KMS-11 (cell line): ENCODE measurements at regions not wholly inside any gene's neighbourhood (a gene's known extent, or its start where the extent isn't known, plus 50 kb on each side); places are given as distances from the start of the nearest gene placed in this dataset.

Source experiments
- H2AFZ ChIP-seq: fragments of 200-600 bp; sonication (generic); 2 replicates; pipeline ENCODE4 v1.6.1; 2016; ENCODE audit warnings: antibody characterized with exemption, mixed run types, low read depth
- H3K27ac ChIP-seq: fragments of 200-600 bp; sonication (generic); 2 replicates; pipeline ENCODE4 v1.6.1; 2016; ENCODE audit warnings: mild to moderate bottlenecking, mixed run types
- H3K27me3 ChIP-seq: fragments of 200-600 bp; sonication (generic); 2 replicates; pipeline ENCODE4 v1.6.1; 2017; ENCODE audit warnings: mild to moderate bottlenecking, low read depth, mixed run types, moderate library complexity; ENCODE audit not compliant: insufficient read depth
- H3K36me3 ChIP-seq: fragments of 200-600 bp; sonication (generic); 2 replicates; pipeline ENCODE4 v1.6.1; 2017; ENCODE audit warnings: mild to moderate bottlenecking, mixed run types; ENCODE audit not compliant: insufficient read depth
- H3K4me1 ChIP-seq: fragments of 200-600 bp; sonication (generic); 2 replicates; pipeline ENCODE4 v1.6.1; 2016; ENCODE audit warnings: mild to moderate bottlenecking, low read depth, mixed run types; ENCODE audit not compliant: poor library complexity, severe bottlenecking
- H3K4me2 ChIP-seq: fragments of 200-600 bp; sonication (generic); 2 replicates; pipeline ENCODE4 v1.7.0; 2016; ENCODE audit warnings: mild to moderate bottlenecking, mixed run types
- H3K4me3 ChIP-seq: fragments of 200-600 bp; sonication (generic); IDR thresholded peaks from 2 replicates; pipeline ENCODE4 v1.6.1; 2017; ENCODE audit warnings: low read depth, low read length, mixed read lengths; ENCODE audit not compliant: insufficient read depth
- H3K79me2 ChIP-seq: fragments of 200-600 bp; sonication (generic); 2 replicates; pipeline ENCODE4 v1.6.1; 2016; ENCODE audit warnings: low read depth, mixed run types; ENCODE audit not compliant: insufficient read depth
- H3K9ac ChIP-seq: fragments of 200-600 bp; sonication (generic); 2 replicates; pipeline ENCODE4 v1.6.1; 2016; ENCODE audit warnings: mild to moderate bottlenecking, mixed run types
- H4K20me1 ChIP-seq: fragments of 200-600 bp; sonication (generic); 2 replicates; pipeline ENCODE4 v1.6.1; 2016; ENCODE audit warnings: mild to moderate bottlenecking, mixed run types; ENCODE audit not compliant: insufficient read depth
- CTCF ChIP-seq: fragments of 200-600 bp; sonication (generic); conservative IDR thresholded peaks from 2 replicates; pipeline ENCODE4 v1.6.1; 2017; ENCODE audit warnings: low read depth, mild to moderate bottlenecking, antibody characterized with exemption, low read length, moderate library complexity, mixed read lengths

DNA sequence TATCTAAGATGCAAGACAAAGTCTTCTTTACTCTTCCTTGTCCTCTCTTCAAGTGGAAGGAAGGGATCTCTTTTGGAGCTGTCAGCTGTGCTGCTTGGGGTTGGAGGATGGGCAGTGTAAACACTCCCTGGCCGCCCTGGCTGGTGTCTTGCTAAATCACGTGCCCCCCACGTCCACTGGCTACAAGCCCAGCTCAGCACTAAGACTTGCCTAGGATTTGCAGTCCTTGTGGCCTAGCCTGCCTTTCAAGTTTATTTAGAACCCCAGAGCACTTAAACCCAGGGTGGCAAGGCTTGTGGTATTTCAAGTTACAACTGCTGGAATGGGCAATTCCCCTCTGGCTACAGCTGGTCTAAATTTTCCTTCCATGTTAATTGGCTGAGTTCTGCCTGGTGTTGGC is 272.4 kb upstream of the MYO3A start:
- H2AFZ ChIP-seq = no peak overlapping the region
- H3K9ac ChIP-seq = no peak overlapping the region
- no peaks in the 10 kb centered on the region for H4K20me1 ChIP-seq
- no peak overlapping the region for H3K4me2 ChIP-seq
- H3K36me3 ChIP-seq = no peaks in the 10 kb centered on the region
- H3K27me3 ChIP-seq = no peaks in the 10 kb centered on the region
- no peaks in the 10 kb centered on the region for H3K79me2 ChIP-seq
- H3K4me1 ChIP-seq = no peaks in the 10 kb centered on the region
- H3K27ac ChIP-seq = no peak overlapping the region
- no peak overlapping the region for H3K4me3 ChIP-seq
- TF ChIP-seq CTCF = no peak

GRCh38 chr10:25666276-25666675 is 267.8 kb upstream of the MYO3A start:
- no peak overlapping the region for H3K4me3 ChIP-seq
- TF ChIP-seq CTCF = no peak
- H3K4me1 ChIP-seq = no peaks in the 10 kb centered on the region

GRCh38 chr10:25675204-25675603 is 258.8 kb upstream of the MYO3A start:
- no peak for TF ChIP-seq CTCF
- Histone ChIP-seq H3K4me3 (no peak overlapping the region), H3K36me3 (no peaks in the 10 kb centered on the region), H2AFZ (no peak overlapping the region), H3K9ac (no peak overlapping the region), H3K27me3 (no peaks in the 10 kb centered on the region), H3K4me1 (no peaks in the 10 kb centered on the region), H4K20me1 (no peaks in the 10 kb centered on the region), H3K4me2 (no peak overlapping the region), H3K79me2 (no peaks in the 10 kb centered on the region), H3K27ac (no peak overlapping the region)

More at GRCh38 chr10:25666276-25666675, 267.8 kb upstream of the MYO3A start:
- H4K20me1 ChIP-seq = no peaks in the 10 kb centered on the region
- no peak overlapping the region for H3K4me2 ChIP-seq
- no peaks in the 10 kb centered on the region for H3K27me3 ChIP-seq
- H3K36me3 ChIP-seq = no peaks in the 10 kb centered on the region
- H3K27ac ChIP-seq = no peak overlapping the region
- no peak overlapping the region for H2AFZ ChIP-seq
- no peaks in the 10 kb centered on the region for H3K79me2 ChIP-seq
- no peak overlapping the region for H3K9ac ChIP-seq

DNA sequence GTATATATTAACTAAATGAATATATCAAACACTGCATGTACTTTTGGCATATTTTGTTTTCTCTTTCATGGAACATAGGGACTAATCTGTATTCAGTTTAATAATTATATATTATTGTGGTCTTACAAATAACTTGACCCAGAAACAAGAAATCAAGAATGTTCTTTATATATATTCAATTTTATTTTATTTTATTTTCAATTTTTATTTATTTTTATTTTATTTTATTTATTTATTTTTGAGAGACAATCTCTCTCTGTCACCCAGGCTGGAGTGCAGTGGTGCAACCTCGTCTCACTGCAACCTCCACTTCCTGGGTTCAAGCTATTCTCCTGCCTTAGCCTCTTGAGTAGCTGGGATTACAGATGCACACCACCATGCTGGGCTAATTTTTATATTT is 258.4 kb upstream of the MYO3A start:
- Histone ChIP-seq H3K27ac (no peak overlapping the region), H3K36me3 (no peaks in the 10 kb centered on the region), H3K79me2 (no peaks in the 10 kb centered on the region), H2AFZ (no peak overlapping the region), H4K20me1 (no peaks in the 10 kb centered on the region), H3K9ac (no peak overlapping the region), H3K4me1 (no peaks in the 10 kb centered on the region), H3K4me2 (no peak overlapping the region), H3K27me3 (no peaks in the 10 kb centered on the region), H3K4me3 (no peak overlapping the region)
- no peak for TF ChIP-seq CTCF
